ENCODE measurements at regions not wholly inside any gene's neighbourhood (a gene's known extent, or its start where the extent isn't known, plus 50 kb on each side); places are given as distances from the start of the nearest gene placed in this dataset.
"Not testable (repeated sequence)": the region's sequence is repeated elsewhere in the genome, so short reads cannot be mapped to it uniquely, and the experiment has no call there.

DNA sequence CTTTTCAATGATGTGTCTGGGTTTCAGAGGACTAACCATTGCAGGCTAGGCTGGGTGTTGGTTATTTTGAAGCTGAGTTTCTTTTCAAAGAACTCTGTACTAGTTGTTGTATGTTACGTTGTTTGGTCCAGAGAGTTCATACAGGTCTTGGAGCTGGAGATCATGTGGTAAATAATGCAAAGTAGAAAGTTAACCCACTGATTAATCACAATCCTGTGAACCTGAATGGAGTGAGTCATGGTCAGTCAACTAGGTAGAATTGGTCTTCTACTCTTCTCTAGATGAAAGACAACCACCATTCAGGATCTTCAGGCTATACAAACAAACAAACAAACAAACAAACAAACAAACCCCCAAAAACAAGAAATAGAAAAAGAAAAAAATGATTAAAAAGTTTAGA, 388.9 kb upstream of the ACTBL2 start:
- DNase-seq: no peak

DNA sequence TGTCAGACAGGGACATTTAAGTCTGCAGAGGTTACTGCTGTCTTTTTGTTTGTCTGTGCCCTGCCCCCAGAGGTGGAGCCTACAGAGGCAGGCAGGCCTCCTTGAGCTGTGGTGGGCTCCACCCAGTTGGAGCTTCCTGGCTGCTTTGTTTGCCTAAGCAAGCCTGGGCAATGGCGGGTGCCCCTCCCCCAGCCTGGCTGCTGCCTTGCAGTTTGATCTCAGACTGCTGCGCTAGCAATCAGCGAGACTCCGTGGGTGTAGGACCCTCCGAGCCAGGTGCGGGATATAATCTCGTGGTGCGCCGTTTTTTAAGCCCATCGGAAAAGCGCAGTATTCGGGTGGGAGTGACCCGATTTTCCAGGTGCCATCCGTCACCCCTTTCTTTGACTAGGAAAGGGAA, 387.7 kb upstream of the ACTBL2 start:
- DNase-seq: not testable (repeated sequence)

DNA sequence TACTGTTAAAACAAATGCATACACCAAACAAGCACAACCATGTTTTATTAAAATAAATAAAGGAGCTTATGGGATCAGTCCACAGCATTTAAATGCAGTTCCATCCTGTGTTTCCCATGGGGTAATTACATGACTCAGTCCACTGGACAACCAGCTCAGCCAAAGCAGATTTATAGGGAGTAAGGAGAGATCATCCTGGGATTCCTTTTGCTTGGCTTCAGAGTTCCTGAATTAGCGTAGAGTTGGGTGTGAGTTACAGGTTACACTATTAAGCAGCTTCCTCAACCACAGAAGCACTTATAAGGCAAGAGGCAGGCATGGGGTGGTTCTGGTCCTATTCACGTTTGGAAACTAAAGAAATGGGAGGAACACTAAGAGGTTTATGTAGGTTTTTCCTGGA, 381.1 kb upstream of the ACTBL2 start:
- DNase-seq: no peak

DNA sequence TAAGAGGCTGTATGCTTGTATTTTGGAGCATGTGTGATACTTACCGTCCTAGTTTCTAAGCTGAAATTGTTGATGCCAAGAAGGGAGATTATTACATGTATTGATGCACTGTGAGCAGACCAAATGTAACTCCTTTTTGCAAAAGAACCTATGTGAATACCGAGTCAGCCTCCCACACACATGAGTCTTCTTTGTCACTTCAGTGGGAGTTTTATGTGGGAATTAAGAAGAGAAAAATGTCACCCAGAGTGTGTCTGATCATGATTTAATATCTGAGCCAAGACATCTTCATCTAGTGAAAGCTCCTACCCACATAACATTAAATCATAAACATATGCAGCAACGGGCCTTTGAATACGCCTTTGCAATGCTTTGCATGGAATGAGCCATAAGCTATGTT, 380.3 kb upstream of the ACTBL2 start:
- DNase-seq: no peak

DNA sequence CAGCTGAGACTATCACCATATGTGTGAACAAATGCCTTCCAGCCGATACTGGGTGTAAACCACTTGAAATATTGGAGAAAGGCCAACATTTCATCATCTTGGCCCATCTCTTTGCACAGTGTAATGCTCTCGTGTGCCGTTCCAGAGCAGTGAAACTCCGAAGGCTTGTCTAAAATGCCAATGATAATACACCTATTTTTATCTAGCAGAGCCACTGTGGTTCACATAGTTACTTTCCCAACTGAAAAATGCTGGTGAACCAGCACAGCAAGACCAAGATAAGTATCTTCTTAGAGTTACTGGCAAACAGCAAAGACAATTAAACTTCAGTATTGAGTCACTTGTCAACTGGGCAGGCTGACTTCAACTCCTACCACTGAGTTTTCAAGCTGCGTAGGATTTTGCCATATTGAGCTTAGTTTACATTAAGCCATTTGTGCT, 379.9 kb upstream of the ACTBL2 start:
- DNase-seq: peak; percentile 44 to 72

DNA sequence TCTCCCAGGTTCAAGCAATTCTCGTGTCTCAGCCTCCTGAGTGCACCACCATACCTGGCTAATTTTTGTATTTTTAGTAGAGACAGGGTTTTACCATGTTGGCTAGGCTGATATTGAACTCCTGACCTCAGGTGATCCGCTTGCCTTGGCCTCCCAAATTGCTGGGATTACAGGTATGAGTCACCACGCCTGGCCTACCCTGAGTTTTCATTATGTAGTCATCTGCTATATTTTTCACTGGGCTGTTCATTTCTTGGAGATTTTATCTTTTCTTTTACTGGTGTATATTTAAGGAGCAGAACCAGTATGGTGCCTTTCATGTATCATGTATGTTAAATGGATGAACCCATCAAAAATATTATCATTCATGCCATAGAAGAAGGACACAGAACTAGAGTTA, 377.0 kb upstream of the ACTBL2 start:
- no peak for DNase-seq

DNA sequence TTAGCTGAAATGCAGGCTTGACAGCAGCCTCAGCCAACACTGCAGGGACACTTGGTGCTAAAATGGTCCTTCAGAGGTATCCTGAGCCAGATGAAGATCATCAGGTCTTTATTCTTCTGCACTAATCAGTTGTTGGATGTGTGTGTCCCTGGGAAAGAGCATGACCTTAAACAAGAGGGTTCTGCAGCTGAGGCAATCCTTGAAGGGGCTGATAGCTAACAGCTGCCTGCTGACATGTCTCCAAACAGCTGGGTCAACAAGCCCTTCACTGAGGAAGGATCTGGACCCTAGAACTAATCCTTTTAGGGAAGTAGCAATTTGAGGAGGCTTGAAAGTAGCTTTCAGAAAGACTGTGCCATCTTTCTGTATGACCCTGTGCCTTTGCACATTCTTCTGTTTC, 376.3 kb upstream of the ACTBL2 start:
- peak; percentile 77 to 93 for DNase-seq

DNA sequence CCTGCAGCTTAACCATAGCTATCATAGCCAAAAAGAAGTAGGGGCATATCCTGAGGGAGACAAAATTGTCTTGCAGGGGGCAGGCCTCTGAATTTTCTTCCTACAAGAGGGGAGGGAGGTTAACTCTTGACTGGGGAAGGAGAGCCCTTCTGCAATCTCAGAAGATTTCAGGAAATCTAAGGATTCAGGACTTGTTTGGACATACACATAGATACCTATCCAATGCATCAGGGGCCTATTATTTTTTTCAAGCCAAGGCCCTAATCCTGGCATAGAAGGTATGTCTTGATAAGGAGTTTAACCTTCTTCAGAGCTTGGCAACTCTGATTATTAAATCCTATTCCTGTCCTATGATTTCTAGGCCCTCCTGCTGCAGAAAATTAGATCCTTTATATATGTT, 375.1 kb upstream of the ACTBL2 start:
- DNase-seq: no peak

DNA sequence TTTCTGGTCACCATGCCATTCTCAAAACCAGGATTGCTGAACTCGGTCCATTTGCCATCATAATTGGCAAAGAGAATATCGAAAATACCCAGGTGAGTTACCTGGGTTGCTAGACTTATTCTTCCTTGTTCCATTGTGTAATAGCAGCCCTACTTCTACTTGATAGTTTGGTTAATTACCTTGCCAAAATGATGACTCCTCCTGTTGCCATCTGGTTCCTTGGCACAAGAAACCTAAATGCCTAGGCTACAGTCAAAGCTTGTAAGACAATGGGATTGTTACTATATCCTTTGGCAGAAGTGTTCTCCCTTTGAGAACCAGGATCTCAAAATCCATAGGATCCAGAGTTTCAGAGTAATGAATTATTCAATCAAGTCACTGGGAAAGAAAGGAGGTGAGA, 373.2 kb upstream of the ACTBL2 start:
- no peak for DNase-seq

DNA sequence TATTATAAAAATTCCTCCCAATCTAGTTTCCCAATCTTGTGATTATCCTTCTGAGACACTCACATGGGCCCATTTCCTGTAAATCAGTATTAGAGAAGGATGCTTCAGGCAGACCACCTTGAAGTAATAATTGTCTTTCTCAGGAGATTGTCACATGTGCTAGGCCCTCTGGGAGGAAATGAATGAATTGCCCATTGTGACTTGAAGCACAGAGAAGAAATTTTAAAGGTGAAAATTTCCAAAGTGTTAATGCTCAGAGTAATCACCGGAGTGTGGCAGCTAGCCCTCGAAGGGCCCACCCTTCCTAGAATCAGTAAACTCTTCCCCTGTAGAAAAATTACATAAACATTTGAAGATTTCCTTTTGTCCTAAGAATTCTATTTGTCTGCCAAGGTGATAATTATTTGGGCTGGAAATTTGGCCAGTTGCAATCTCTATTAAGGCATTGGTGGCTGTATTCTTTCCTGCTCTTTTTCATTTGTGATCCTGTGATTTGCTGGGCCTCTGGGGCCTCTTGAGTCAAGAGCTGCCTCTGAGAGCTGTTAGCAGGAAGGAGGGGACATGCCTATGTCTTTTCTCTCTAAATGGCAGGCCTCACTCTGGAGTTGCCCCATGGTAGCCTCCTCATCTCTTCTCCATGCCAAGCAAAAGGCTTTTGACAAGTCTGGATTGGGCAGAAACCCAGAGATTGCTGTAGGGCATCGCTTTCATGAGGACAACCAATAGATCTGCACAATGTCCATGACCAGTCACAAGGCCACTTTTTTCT, 371.5 kb upstream of the ACTBL2 start:
- no peak for DNase-seq

DNA sequence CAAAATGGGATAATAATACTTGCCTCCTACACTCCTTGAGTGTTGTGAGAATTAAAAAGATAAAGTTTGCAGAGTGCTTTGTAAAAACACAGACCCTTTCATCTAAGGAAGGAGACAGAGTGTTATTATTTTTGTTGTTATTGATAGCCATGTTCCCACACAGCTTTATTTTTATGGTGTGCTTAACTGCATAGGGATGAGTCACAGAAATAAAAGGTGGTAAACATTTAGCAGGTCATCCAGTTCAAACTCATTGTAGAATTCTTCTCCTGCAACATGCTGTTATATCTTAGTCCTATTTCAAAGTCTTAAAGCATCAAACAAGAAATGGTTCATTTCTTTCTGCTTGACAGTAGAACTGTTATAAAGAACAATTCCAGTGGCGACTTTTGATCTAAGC, 367.5 kb upstream of the ACTBL2 start:
- DNase-seq: no peak

DNA sequence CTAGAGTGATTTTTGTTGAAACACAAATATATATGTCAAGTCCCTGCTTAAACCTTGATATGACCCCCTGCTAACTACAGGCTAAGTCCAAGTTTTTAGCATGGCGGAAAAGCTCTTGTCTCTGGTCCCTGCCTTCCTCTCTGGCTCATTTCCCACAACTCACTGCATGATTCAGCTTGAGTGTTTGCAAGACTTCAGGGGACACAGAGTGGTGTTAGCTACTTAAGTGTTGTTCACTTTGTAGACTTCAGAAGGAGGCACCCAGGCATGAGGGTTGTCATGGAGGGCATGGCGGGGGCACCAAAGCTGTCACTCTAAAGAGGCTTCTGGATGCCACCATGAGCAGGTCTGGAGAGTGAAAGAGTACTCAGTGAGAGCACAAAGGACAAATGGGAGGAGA, 362.4 kb upstream of the ACTBL2 start:
- DNase-seq: no peak

DNA sequence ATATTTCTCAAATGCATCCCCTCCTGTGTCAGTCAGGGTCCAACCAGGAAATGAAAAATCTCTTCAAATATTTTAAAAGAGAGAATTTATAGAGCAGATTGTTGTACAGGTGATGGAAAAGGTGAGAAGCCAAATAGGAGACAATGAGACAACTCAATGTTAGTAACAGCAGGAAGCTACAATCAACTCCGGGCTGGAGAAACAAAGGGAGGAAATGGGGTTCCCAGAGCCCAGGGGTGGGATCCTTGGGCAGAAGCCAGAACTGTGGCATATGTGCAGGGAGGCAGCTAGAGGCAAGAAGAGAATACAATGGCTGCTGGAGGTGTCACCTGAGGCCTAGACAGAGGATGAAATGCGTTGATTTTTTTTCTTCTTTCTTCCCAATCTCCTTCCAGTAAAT, 361.8 kb upstream of the ACTBL2 start:
- DNase-seq: no peak

DNA sequence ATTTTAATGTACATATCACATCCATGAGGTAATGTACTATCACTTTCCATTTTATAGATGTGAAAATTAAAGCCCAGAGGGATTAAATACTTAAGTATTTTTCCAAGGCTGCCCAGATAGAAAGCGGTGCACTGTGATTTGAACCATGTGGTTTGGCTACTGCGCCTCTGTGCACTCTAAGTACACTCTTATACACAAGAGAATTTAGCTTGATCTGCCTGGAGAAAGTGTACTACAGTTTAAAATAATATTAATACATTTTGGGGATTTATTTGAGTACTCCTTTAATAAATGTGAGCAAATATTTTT, 360.4 kb upstream of the ACTBL2 start:
- no peak for DNase-seq

DNA sequence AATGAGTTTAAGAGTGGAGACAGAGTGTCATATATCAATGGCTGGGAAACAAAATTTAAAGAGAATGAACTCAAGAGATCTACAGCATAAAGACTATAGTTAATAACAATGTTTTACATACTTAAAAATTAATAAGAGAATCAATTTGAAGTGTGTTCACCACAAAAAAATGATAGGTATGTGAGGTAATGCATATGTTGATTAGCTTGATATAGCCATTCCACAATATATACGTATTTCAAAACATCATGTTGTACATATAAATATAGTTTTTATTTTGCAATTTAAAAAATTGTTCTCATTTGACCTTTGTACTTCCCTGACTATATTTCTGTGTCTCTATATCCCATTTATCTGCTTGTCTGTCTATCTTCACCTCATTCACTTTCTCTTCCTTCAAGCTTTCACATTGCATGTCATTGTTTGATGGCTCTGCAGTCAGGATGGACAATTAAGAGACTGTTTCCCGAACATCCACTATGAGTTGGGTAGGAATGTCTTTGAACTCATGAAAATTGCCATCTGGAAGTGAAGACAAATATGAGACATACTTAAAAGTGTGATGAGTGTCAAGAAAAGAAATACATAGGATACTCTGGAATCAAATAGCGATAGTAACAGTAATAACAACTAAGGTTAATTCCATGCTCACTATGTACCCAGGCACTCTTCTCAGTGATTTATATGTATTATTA, 359.9 kb upstream of the ACTBL2 start:
- DNase-seq: no peak

DNA sequence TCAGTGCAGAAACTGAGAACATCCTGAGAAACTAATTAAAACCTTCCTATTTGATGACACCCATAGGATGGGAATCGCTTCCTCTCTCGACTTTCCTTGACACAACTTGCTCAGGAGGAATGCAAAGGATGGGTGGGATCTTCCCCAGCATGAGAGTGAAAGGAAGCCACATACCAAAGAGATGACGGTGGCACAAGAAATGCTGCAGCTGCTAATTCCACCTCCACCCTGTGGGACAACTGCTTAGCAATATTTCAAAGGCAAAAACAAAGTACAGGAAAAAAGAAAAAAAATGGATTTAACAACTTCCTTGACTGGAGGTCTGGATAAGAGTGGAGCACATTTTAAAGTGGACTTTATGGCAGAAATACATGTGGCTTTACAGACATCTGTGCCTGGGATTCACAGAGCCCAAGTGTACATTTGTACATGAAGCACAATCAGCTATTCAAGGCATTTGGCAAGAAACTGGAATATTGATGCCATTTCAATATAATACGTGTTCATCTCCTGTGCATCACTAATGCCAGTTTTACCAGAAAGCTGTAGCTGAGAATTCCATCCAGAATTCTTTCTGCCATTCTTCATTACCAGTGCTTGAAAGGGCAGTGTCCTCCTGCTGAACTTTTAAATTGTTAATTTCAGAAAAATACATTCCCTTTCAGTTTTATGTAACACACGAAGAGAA, 359.2 kb upstream of the ACTBL2 start:
- no peak for DNase-seq

DNA sequence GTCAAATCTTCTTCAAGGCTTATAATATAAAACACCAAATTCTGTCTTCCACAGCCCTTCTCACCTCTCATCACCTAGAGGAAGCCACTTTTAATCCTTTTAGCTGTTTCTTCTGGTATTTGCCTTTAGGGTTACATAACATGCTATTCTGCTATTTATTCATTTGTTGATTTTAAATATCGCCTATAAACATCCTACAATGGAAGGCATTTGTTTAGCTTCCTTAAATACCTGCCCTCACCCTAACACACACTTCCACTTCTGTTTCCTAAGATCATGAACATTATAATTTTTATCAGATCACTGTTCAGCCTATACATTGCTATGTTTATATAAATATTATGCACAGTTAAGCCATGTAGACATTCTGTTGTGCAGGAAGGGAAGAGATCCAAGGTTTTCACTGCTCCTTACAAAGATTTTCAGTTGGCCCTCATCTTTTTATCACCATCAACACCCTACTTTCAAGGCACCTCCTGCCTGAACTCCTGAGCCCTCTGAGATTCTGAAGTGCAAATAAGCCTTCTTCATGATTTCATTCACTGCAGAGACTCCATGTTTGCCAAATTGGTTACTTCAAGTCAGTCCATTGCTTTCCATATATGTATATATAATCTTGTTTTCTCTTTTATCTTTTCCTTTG, 356.9 kb upstream of the ACTBL2 start:
- no peak for DNase-seq

DNA sequence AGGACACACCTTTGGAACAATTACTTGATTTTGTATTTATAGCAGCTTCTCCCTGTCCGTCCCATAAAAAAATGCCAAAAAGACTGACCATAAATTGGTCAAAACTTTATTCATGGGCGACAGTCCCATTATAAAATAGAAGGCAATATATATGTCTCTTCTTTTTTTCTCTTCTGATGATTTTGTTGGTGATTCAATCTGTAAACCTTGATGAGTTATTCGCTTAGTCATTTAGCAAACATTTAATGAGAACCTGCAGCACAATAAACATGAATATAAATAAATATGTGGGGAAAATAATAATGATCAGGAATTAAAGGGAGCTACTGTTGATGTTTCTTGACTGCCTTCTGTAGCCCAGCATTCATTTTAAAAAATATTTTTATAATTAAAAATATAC, 356.4 kb upstream of the ACTBL2 start:
- DNase-seq: no peak

DNA sequence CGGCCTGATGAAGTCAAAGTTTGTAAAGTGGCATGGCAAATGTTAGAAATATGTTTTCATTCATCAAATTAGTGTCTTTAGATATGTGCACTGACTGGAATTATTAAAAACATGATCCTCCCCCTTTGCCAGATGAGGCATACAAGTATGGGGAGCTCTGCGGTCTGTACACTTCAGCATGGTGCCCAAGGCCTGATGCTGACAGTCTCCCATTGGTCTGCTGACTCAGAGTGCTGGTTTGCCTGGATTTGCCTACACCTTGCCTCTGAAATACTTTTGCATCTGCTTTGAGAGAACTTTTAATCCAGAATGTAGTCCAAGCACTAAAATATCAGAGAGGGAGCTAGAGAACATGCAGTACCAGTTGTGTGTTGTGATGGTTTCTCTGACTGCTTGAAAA, 354.3 kb upstream of the ACTBL2 start:
- DNase-seq: no peak

DNA sequence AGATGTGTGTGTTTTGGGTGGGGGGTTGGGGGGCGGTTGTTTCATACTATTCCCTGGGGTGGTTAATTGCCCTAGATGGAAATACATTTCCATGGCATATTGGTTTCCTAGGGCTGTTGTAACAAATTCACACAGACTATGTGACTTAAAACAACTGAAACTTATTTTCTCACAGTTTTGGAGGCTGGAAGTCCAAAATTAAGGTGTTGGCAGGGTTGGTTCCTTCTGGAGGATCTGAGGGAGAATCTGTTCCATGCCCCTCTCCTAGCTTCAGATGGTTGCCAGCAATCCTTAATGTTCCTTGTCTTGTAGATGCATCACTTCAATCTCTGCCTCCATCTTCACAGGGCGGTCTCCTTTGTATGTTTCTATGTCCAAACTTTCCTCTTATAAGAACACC, 353.7 kb upstream of the ACTBL2 start:
- no peak for DNase-seq

DNA sequence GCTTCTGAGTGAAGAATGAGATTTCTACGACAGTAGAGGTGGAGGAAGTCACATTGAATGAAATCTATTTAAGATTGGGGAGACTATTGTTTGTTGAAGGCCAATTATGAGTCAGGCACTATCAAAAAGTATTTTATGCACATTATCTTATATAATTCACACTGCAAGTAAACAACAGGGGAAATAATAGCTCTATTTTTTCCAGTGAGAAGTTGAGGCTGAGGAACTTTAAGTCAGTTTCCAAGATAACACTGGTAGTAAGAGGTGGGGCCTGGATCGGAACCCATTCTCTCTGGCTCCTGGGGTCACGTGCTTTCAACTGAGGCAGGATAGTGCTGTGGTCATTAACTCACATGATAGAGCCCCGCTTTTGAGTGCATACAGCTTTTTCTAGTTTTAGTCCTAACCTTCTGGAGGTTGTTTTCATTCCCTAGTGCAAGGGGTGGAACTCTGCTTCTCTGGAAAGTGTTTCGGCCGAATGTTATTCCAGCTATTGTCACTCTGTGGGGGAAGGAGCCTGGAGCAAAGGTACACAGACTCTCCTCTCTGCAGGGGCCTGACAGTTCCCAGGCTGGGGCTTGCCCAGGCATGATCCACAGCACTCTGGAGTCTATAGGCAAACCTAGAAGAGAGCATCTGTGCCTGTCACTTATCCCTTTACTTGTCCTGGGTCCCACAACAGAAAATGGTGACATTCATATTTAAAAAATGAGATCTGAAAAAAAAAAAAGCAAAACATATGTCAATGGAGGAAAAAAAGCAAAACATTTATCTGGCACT, 352.4 kb upstream of the ACTBL2 start:
- DNase-seq: peak; percentile 25 to 60

DNA sequence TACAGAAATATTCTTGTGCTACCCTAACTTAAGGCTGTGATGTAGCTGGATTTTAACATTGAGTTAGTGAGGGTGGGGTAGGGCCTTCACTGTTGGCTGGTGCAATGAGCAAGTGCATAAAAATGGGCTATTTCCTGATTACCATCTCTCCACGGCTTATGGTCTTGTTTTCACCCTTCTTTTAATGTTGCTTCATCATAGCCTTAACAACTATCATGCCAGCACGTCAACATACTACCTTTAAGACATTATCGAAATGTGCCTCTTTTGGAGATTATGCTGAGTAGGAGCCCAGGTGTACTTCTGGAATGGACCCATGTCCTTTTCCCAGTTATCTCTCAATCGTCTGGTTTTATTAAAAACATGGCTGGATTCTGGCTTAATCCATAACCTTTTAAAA, 350.9 kb upstream of the ACTBL2 start:
- DNase-seq: no peak

DNA sequence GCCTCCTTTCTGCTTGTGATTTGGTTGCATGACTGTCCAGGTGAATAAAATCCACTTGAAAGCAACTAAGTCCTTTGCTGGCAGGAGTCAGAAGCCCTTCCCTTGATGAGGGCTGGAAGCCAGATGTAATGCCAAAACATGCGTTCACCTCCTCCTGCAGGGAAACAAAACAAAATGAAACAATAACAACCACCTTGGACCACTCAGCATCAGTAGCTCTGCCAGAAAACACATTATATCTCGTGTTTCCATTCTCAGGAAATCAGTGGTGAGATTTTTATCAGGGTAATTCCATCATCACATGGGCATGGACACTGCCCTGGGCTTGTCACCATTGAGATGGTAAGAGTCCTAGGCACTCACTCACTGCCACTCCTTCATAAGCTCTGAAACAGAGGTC, 350.3 kb upstream of the ACTBL2 start:
- DNase-seq: no peak

All from NCI-H524 (cell line).